ENCODE measurements at regions not wholly inside any gene's neighbourhood (a gene's known extent, or its start where the extent isn't known, plus 50 kb on each side); places are given as distances from the start of the nearest gene placed in this dataset.

DNA sequence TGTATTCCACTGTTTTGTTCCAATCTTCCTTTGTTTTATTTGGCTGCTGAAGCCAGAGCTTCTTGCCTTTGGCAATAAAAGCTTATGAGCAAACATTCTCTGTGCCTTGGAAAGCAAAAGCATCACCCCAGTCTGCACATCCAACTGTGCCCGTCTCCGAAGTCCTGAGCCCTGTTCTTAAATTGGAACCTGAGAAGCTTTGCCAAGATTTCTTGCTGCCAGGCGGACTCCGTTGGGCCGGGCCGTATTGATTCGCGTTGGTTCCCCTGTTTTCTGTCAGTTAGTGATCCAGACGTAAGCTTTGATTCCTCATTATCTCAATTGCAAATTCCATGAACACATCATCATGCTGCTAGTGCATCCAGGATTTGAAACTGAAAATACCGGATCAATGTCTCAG is 793.0 kb downstream of the OLFM4 start:
- H4K20me1 ChIP-seq, result no peaks in the 10 kb centered on the region
- no peak overlapping the region for H3K4me2 ChIP-seq
- no peak overlapping the region for H3K9ac ChIP-seq

GRCh38 chr13:53822136-53822535 is 793.5 kb downstream of the OLFM4 start:
- no peak overlapping the region for H3K27ac ChIP-seq

More for the DNA sequence above, 793.0 kb downstream of the OLFM4 start:
- Histone ChIP-seq H3K36me3 (no peaks in the 10 kb centered on the region), H3K27me3 (no peaks in the 10 kb centered on the region), H3K4me1 (peaks cover 0 to 4% (median 0%) of the 10 kb centered on the region in 10 experiments; a peak in 1 of 20 replicates), H3K9me3 (replicated peaks in 1 of 11) (no peaks in the 10 kb centered on the region), H3K27ac (no peak overlapping the region), H3K4me3 (no peak overlapping the region)
- no peak for TF ChIP-seq Cebpa-rat (IDR thresholded peaks at IDR 0.05)

GRCh38 chr13:53839461-53839860 is 810.8 kb downstream of the OLFM4 start:
- H4K20me1 ChIP-seq, result no peaks in the 10 kb centered on the region
- H3K4me1 ChIP-seq, result peaks cover 0 to 8% (median 0%) of the 10 kb centered on the region in 10 experiments; a peak in 1 of 20 replicates
- no peaks in the 10 kb centered on the region for H3K27me3 ChIP-seq
- no peak overlapping the region for H3K27ac ChIP-seq
- no peaks in the 10 kb centered on the region for H3K36me3 ChIP-seq
- H3K4me3 ChIP-seq, result no peak overlapping the region
- TF ChIP-seq Cebpa-rat (IDR thresholded peaks at IDR 0.05), result no peak
- H3K4me2 ChIP-seq, result no peak overlapping the region
- H3K9ac ChIP-seq, result no peak overlapping the region
- no peaks in the 10 kb centered on the region for H3K9me3 ChIP-seq (replicated peaks in 1 of 11)

More at GRCh38 chr13:53822136-53822535, 793.5 kb downstream of the OLFM4 start:
- Histone ChIP-seq H3K36me3 (no peaks in the 10 kb centered on the region), H3K4me1 (peaks cover 0 to 4% (median 0%) of the 10 kb centered on the region in 10 experiments; a peak in 1 of 20 replicates), H4K20me1 (no peaks in the 10 kb centered on the region), H3K27me3 (no peaks in the 10 kb centered on the region), H3K4me2 (peak overlapping the region in 1 of 11 experiments; percentile 34; a peak in 1 of 22 replicates), H3K4me3 (no peak overlapping the region), H3K9me3 (replicated peaks in 1 of 11) (no peaks in the 10 kb centered on the region), H3K9ac (no peak overlapping the region)
- no peak for TF ChIP-seq Cebpa-rat (IDR thresholded peaks at IDR 0.05)

- Histone ChIP-seq H3K4me1 (peaks cover 0 to 8% (median 0%) of the 10 kb centered on the region in 10 experiments; a peak in 1 of 20 replicates), H3K36me3 (no peaks in the 10 kb centered on the region), H3K9ac (no peak overlapping the region), H3K4me2 (no peak overlapping the region), H3K27ac (no peak overlapping the region), H3K4me3 (no peak overlapping the region), H4K20me1 (no peaks in the 10 kb centered on the region), H3K27me3 (no peaks in the 10 kb centered on the region), H3K9me3 (replicated peaks in 1 of 11) (no peaks in the 10 kb centered on the region)
- no peak for TF ChIP-seq Cebpa-rat (IDR thresholded peaks at IDR 0.05)
Measured at GRCh38 chr13:53844473-53845146, 816.0 kb downstream of the OLFM4 start.

GRCh38 chr13:53847502-53847901 is 818.9 kb downstream of the OLFM4 start:
- Histone ChIP-seq H3K9ac (no peak overlapping the region), H3K4me3 (no peak overlapping the region), H3K36me3 (no peaks in the 10 kb centered on the region), H3K4me1 (no peaks in the 10 kb centered on the region), H4K20me1 (no peaks in the 10 kb centered on the region), H3K4me2 (no peak overlapping the region), H3K9me3 (replicated peaks in 1 of 11) (no peaks in the 10 kb centered on the region), H3K27ac (no peak overlapping the region), H3K27me3 (no peaks in the 10 kb centered on the region)
- no peak for TF ChIP-seq Cebpa-rat (IDR thresholded peaks at IDR 0.05)

DNA sequence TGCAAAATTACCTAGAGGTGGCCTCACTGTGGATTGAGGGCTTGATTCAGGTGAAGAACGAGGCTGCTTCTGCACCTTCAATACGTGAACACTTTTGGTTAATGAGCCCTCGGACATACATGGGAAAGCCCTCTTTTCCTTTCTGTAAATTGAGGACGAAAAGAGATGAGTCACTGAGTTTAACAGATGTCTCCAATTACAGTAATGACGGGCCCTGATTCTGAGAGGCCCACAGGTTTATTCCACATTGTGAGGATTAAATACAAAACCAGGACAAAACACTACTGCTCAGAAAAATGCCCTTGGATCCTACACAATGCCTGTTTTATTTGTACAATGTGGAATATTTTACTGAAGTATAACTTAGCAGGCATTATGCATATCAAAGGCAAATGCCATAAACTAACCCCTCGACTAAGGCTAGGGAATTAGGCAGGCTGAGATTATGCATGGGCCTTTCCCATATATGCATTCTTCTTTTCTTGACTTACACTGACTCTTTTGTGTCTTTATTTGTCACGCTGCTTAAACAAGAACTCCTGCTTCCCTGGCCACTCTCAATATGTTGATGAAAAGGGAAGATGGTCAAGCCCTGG is 819.9 kb downstream of the OLFM4 start:
- H3K4me3 ChIP-seq, result no peak overlapping the region
- no peaks in the 10 kb centered on the region for H3K9me3 ChIP-seq (replicated peaks in 1 of 11)
- H4K20me1 ChIP-seq, result no peaks in the 10 kb centered on the region
- no peak for TF ChIP-seq Cebpa-rat (IDR thresholded peaks at IDR 0.05)
- H3K4me1 ChIP-seq, result no peaks in the 10 kb centered on the region
- H3K27me3 ChIP-seq, result no peaks in the 10 kb centered on the region
- H3K9ac ChIP-seq, result no peak overlapping the region
- H3K4me2 ChIP-seq, result no peak overlapping the region
- no peak overlapping the region for H3K27ac ChIP-seq
- H3K36me3 ChIP-seq, result no peaks in the 10 kb centered on the region

- Histone ChIP-seq H3K4me1 (peaks cover 0 to 7% (median 2%) of the 10 kb centered on the region in 10 experiments; a peak in 7 of 20 replicates), H3K4me3 (no peak overlapping the region), H3K4me2 (no peak overlapping the region), H3K9ac (no peak overlapping the region), H4K20me1 (no peaks in the 10 kb centered on the region), H3K36me3 (no peaks in the 10 kb centered on the region), H3K27ac (no peak overlapping the region), H3K9me3 (replicated peaks in 1 of 11) (no peaks in the 10 kb centered on the region), H3K27me3 (no peaks in the 10 kb centered on the region)
- TF ChIP-seq Cebpa-rat (IDR thresholded peaks at IDR 0.05), result no peak
Measured at GRCh38 chr13:53854321-53854720, 825.7 kb downstream of the OLFM4 start.

GRCh38 chr13:53856573-53857195 is 828.1 kb downstream of the OLFM4 start:
- H3K27ac ChIP-seq, result no peak overlapping the region
- no peak overlapping the region for H3K4me3 ChIP-seq
- no peak for TF ChIP-seq Cebpa-rat (IDR thresholded peaks at IDR 0.05)
- H3K27me3 ChIP-seq, result no peaks in the 10 kb centered on the region
- H3K4me1 ChIP-seq, result peaks cover 0 to 10% (median 2%) of the 10 kb centered on the region in 10 experiments; a peak in 7 of 20 replicates
- no peaks in the 10 kb centered on the region for H3K36me3 ChIP-seq
- no peaks in the 10 kb centered on the region for H4K20me1 ChIP-seq
- H3K9me3 ChIP-seq (replicated peaks in 1 of 11), result no peaks in the 10 kb centered on the region
- no peak overlapping the region for H3K9ac ChIP-seq
- no peak overlapping the region for H3K4me2 ChIP-seq

DNA sequence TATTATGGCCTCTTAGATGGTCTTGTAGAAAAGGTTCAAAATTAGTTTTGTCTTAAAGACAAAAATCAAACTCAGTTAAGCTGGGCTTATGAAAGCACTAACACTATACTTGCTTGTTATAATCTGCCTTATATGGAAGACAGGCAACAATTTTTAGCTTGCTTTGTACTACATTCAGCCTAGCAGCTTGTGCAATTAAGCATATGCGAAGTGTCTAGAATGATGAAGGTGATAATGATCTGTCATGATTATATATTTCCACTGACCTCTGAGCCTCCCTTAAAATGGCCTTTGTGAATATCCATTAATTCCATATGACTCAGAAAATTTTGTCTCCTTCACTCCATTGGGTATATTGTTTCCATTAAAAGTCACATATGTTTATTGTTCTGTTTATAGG is 834.9 kb downstream of the OLFM4 start:
- H3K27ac ChIP-seq, result no peak overlapping the region
- TF ChIP-seq Cebpa-rat (IDR thresholded peaks at IDR 0.05), result no peak
- peaks cover 0 to 10% (median 2%) of the 10 kb centered on the region in 10 experiments; a peak in 7 of 20 replicates for H3K4me1 ChIP-seq
- no peaks in the 10 kb centered on the region for H3K36me3 ChIP-seq
- H3K4me3 ChIP-seq, result no peak overlapping the region
- H3K4me2 ChIP-seq, result no peak overlapping the region
- H4K20me1 ChIP-seq, result no peaks in the 10 kb centered on the region
- no peaks in the 10 kb centered on the region for H3K9me3 ChIP-seq (replicated peaks in 1 of 11)
- no peak overlapping the region for H3K9ac ChIP-seq
- no peaks in the 10 kb centered on the region for H3K27me3 ChIP-seq

Measured in BLaER1 treated with 17β-estradiol and CSF1 and Interleukin-3, amounts not matched to agents 10 nM and 100 nM (cell line).